Suprapubic skin (tissue), 3 donors: ENCODE measurements at regions not wholly inside any gene's neighbourhood (a gene's known extent, or its start where the extent isn't known, plus 50 kb on each side); places are given as distances from the start of the nearest gene placed in this dataset.

Experiments used
- POLR2AphosphoS5 ChIP-seq, 3 donors: sonication (generic); formaldehyde crosslinking; IDR thresholded peaks; one replicate each; pipeline ENCODE4 v1.6.1; 2017; ENCODE audit warnings: antibody characterized with exemption in 3 of 3
- TF ChIP-seq, protein P1 (sequence below), 2 donors: fragments of 200-600 bp in 1 of 2; fragments of 450-650 bp in 1 of 2; sonication (generic) in 1 of 2; IDR thresholded peaks; one replicate each; pipeline ENCODE4 v1.5.1; 2016 to 2019; ENCODE audit warnings: antibody characterized with exemption in 2 of 2, mild to moderate bottlenecking in 1 of 2, moderate library complexity in 1 of 2

DNA sequence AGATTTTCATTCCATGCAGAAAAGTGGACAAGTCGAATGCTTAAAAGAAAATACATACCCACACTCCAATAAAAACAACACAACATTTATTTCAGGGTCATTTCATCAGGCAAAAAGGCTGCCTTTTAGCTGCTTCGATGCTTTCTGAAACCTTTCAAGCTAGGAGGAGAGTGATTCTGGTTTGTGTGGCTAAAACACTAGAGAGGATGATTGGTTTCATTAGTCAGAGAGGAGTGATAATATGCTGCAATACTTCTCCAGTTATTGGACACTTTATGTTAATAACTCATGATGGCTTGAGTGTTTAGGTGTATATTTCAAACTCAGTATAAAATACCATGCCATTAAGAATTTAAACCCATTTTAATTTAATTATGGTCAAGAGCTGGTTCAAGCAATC, 614.0 kb downstream of the SLC4A3 start:
- TF ChIP-seq, protein P1, sequence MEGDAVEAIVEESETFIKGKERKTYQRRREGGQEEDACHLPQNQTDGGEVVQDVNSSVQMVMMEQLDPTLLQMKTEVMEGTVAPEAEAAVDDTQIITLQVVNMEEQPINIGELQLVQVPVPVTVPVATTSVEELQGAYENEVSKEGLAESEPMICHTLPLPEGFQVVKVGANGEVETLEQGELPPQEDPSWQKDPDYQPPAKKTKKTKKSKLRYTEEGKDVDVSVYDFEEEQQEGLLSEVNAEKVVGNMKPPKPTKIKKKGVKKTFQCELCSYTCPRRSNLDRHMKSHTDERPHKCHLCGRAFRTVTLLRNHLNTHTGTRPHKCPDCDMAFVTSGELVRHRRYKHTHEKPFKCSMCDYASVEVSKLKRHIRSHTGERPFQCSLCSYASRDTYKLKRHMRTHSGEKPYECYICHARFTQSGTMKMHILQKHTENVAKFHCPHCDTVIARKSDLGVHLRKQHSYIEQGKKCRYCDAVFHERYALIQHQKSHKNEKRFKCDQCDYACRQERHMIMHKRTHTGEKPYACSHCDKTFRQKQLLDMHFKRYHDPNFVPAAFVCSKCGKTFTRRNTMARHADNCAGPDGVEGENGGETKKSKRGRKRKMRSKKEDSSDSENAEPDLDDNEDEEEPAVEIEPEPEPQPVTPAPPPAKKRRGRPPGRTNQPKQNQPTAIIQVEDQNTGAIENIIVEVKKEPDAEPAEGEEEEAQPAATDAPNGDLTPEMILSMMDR (IDR thresholded peaks at IDR 0.05): no peak
- no peak for TF ChIP-seq POLR2AphosphoS5 (IDR thresholded peaks at IDR 0.05)
